Skeletal muscle tissue (tissue), 3 donors: ENCODE measurements at regions not wholly inside any gene's neighbourhood (a gene's known extent, or its start where the extent isn't known, plus 50 kb on each side); places are given as distances from the start of the nearest gene placed in this dataset.
A peak's percentile ranks its signal among the peaks of the same experiment; 100 is the strongest.
"Not testable (repeated sequence)": the region's sequence is repeated elsewhere in the genome, so short reads cannot be mapped to it uniquely, and the experiment has no call there.

ENCODE experiments used
- H3K27ac ChIP-seq: one replicate; pipeline ENCODE4 v1.7.0; 2013; ENCODE audit warnings: mild to moderate bottlenecking, low read depth, low read length, inconsistent platforms
- H3K27me3 ChIP-seq, 3 donors: one replicate each; pipeline ENCODE4 v1.7.0; 2013; ENCODE audit warnings: low read length in 3 of 3; ENCODE audit not compliant: control insufficient read depth in 3 of 3, insufficient read depth in 3 of 3
- H3K36me3 ChIP-seq, 3 donors: one replicate each; pipeline ENCODE4 v1.7.0; 2013; ENCODE audit warnings: low read length in 3 of 3; ENCODE audit not compliant: control insufficient read depth in 3 of 3, insufficient read depth in 3 of 3
- H3K4me1 ChIP-seq, 3 donors: one replicate each; pipeline ENCODE4 v1.7.0; 2013; ENCODE audit warnings: low read length in 3 of 3, mild to moderate bottlenecking in 3 of 3; ENCODE audit not compliant: control insufficient read depth in 3 of 3, insufficient read depth in 3 of 3
- H3K4me3 ChIP-seq, 3 donors: one replicate each; pipeline ENCODE4 v1.7.0; 2013; ENCODE audit warnings: low read length in 3 of 3
- H3K9ac ChIP-seq, 3 donors: one replicate each; pipeline ENCODE4 v1.7.0; 2013; ENCODE audit warnings: low read length in 3 of 3, mild to moderate bottlenecking in 3 of 3, moderate library complexity in 2 of 3, low read depth in 1 of 3
- H3K9me3 ChIP-seq, 3 donors: one replicate each; pipeline ENCODE4 v1.7.0; 2013; ENCODE audit warnings: low read length in 3 of 3; ENCODE audit not compliant: control insufficient read depth in 3 of 3
- donor health status: Osteomylitis.

GRCh38 chr9:62833323-62834200 is 1643.7 kb downstream of the SPATA31A7 start:
- peaks cover 4 to 11% (median 10%) of the 10 kb centered on the region in 3 donors for H3K27me3 ChIP-seq
- not testable (repeated sequence) for H3K36me3 ChIP-seq, H3K9me3 ChIP-seq, H3K4me1 ChIP-seq, H3K4me3 ChIP-seq, H3K27ac ChIP-seq, H3K9ac ChIP-seq

- not testable (repeated sequence) for H3K27me3 ChIP-seq, H3K27ac ChIP-seq, H3K36me3 ChIP-seq, H3K4me1 ChIP-seq, H3K9me3 ChIP-seq, H3K9ac ChIP-seq
- peak overlapping the region in 1 of 3 donors; percentile 52 for H3K4me3 ChIP-seq
Observed at GRCh38 chr9:62837254-62837911, 1647.5 kb downstream of the SPATA31A7 start.

GRCh38 chr9:62838024-62838718 is 1648.3 kb downstream of the SPATA31A7 start:
- not testable (repeated sequence) for H3K4me1 ChIP-seq, H3K36me3 ChIP-seq, H3K27ac ChIP-seq, H3K9me3 ChIP-seq, H3K9ac ChIP-seq
- H3K4me3 ChIP-seq: peak overlapping the region; percentile 54 to 64 (median 61)
- H3K27me3 ChIP-seq: peaks cover 0 to 10% (median 7%) of the 10 kb centered on the region in 3 donors

GRCh38 chr9:62839168-62839567 is 1649.3 kb downstream of the SPATA31A7 start:
- H3K27me3 ChIP-seq: peaks cover 0 to 12% (median 5%) of the 10 kb centered on the region in 3 donors
- not testable (repeated sequence) for H3K9ac ChIP-seq, H3K4me1 ChIP-seq, H3K36me3 ChIP-seq, H3K27ac ChIP-seq, H3K9me3 ChIP-seq, H3K4me3 ChIP-seq

GRCh38 chr9:62843145-62843544 is 1653.3 kb downstream of the SPATA31A7 start:
- not testable (repeated sequence) for H3K4me1 ChIP-seq, H3K27ac ChIP-seq, H3K27me3 ChIP-seq, H3K36me3 ChIP-seq, H3K4me3 ChIP-seq, H3K9ac ChIP-seq, H3K9me3 ChIP-seq

- not testable (repeated sequence) for H3K4me1 ChIP-seq, H3K9me3 ChIP-seq, H3K36me3 ChIP-seq, H3K4me3 ChIP-seq, H3K27ac ChIP-seq, H3K27me3 ChIP-seq, H3K9ac ChIP-seq
Observed at GRCh38 chr9:62843706-62844290, 1654.0 kb downstream of the SPATA31A7 start.

- not testable (repeated sequence) for H3K9me3 ChIP-seq, H3K27ac ChIP-seq, H3K4me1 ChIP-seq, H3K27me3 ChIP-seq, H3K4me3 ChIP-seq, H3K9ac ChIP-seq, H3K36me3 ChIP-seq
Observed at GRCh38 chr9:62844681-62845185, 1654.9 kb downstream of the SPATA31A7 start.

GRCh38 chr9:62848258-62848657 is 1658.4 kb downstream of the SPATA31A7 start:
- H3K27me3 ChIP-seq, H3K27ac ChIP-seq, H3K36me3 ChIP-seq, H3K9ac ChIP-seq, H3K4me1 ChIP-seq, H3K4me3 ChIP-seq, H3K9me3 ChIP-seq: not testable (repeated sequence)

GRCh38 chr9:62849991-62850390 is 1660.2 kb downstream of the SPATA31A7 start:
- H3K4me1 ChIP-seq, H3K27ac ChIP-seq, H3K9ac ChIP-seq, H3K4me3 ChIP-seq, H3K27me3 ChIP-seq, H3K9me3 ChIP-seq, H3K36me3 ChIP-seq: not testable (repeated sequence)
